Thyroid gland (tissue), 4 donors: ENCODE measurements at regions not wholly inside any gene's neighbourhood (a gene's known extent, or its start where the extent isn't known, plus 50 kb on each side); places are given as distances from the start of the nearest gene placed in this dataset.

Experiments
- CTCF ChIP-seq, 6 experiments: fragments of 200-600 bp in 3 of 6; fragments of 450-650 bp in 3 of 6; sonication (generic) in 3 of 6; IDR thresholded peaks; one replicate each; pipeline ENCODE4 v1.5.1; 2016 to 2019; ENCODE audit warnings: antibody characterized with exemption in 6 of 6, mild to moderate bottlenecking in 2 of 6, inconsistent platforms in 1 of 6, moderate library complexity in 1 of 6
- POLR2A ChIP-seq, 2 donors: fragments of 450-650 bp; IDR thresholded peaks; one replicate each; pipeline ENCODE4 v1.6.1; 2017; ENCODE audit warnings: antibody characterized with exemption in 2 of 2, mild to moderate bottlenecking in 2 of 2, moderate library complexity in 1 of 2

GRCh38 chr3:10577486-10577885, 72.1 kb upstream of the ATP2B2 start:
- TF ChIP-seq POLR2A (IDR thresholded peaks at IDR 0.05) (no peak), CTCF (IDR thresholded peaks at IDR 0.05) (no peak)
